CD8-positive, alpha-beta memory T cell (primary cell): ENCODE measurements at regions not wholly inside any gene's neighbourhood (a gene's known extent, or its start where the extent isn't known, plus 50 kb on each side); places are given as distances from the start of the nearest gene placed in this dataset.

Source experiments
- CTCF ChIA-PET: fragments of 350-600 bp; sonication (Branson Sonifier 250); formaldehyde crosslinking; loops from one replicate; lab custom pipeline; 2021; ENCODE audit warnings: antibody characterized with exemption; lab: Charles Lee
- POLR2A ChIA-PET: fragments of 350-600 bp; sonication (Branson Sonifier 250); formaldehyde crosslinking; loops from one replicate; lab custom pipeline; 2021; ENCODE audit warnings: antibody characterized with exemption; lab: Charles Lee
- DNase-seq, 5 donors: peaks; one replicate each; pipeline versions ENCODE4 v3.0.0 to v3.0.0-alpha.2; 2020 to 2022; ENCODE audit warnings: mixed read lengths in 1 of 5
- H3K27ac ChIP-seq: one replicate; pipeline ENCODE4 v1.7.0; 2013; ENCODE audit warnings: low read depth, mild to moderate bottlenecking, low read length, moderate library complexity
- H3K27me3 ChIP-seq: 2 replicates; pipeline ENCODE4 v1.7.0; 2013; ENCODE audit warnings: low read length, mild to moderate bottlenecking; ENCODE audit not compliant: insufficient read depth, poor library complexity, severe bottlenecking
- H3K36me3 ChIP-seq: 2 replicates; pipeline ENCODE4 v1.7.0; 2013; ENCODE audit warnings: mild to moderate bottlenecking, low read length, moderate library complexity; ENCODE audit not compliant: insufficient read depth
- H3K4me1 ChIP-seq: 2 replicates; pipeline ENCODE4 v1.7.0; 2013; ENCODE audit warnings: mild to moderate bottlenecking, low read length, moderate library complexity; ENCODE audit not compliant: insufficient read depth
- H3K4me3 ChIP-seq: 2 replicates; pipeline ENCODE4 v1.7.0; 2013; ENCODE audit warnings: mild to moderate bottlenecking, low read length
- H3K9me3 ChIP-seq: 2 replicates; pipeline ENCODE4 v1.7.0; 2013; ENCODE audit warnings: mild to moderate bottlenecking, low read length
- H3K27ac Mint-ChIP-seq, 8 donors: one replicate each; pipeline ENCODE4 v1.8.0; 2020 to 2021; ENCODE audit warnings: mixed read lengths in 8 of 8, mild to moderate bottlenecking in 6 of 8, inconsistent platforms in 3 of 8, moderate library complexity in 3 of 8
- H3K27me3 Mint-ChIP-seq, 2 donors: one replicate each; pipeline ENCODE4 v1.8.0; 2020 to 2021; ENCODE audit warnings: mixed read lengths in 2 of 2, mild to moderate bottlenecking in 1 of 2, moderate library complexity in 1 of 2
- H3K36me3 Mint-ChIP-seq, 3 donors: one replicate each; pipeline ENCODE4 v1.8.0; 2020 to 2021; ENCODE audit warnings: mixed read lengths in 3 of 3, inconsistent platforms in 1 of 3, mild to moderate bottlenecking in 1 of 3
- H3K4me1 Mint-ChIP-seq, 3 donors: one replicate each; pipeline ENCODE4 v1.8.0; 2020 to 2021; ENCODE audit warnings: mixed read lengths in 3 of 3, inconsistent platforms in 1 of 3, mild to moderate bottlenecking in 1 of 3
- H3K4me3 Mint-ChIP-seq, 7 donors: one replicate each; pipeline ENCODE4 v1.8.0; 2020 to 2021; ENCODE audit warnings: mixed read lengths in 7 of 7, mild to moderate bottlenecking in 6 of 7, moderate library complexity in 4 of 7, inconsistent platforms in 2 of 7
- H3K9me3 Mint-ChIP-seq, 5 donors: one replicate each; pipeline ENCODE4 v1.8.0; 2020 to 2022; ENCODE audit warnings: mixed read lengths in 5 of 5, mild to moderate bottlenecking in 3 of 5, moderate library complexity in 2 of 5, inconsistent platforms in 1 of 5

- H3K27ac ChIP-seq, result no peak overlapping the region
- H3K9me3 ChIP-seq, result no peaks in the 10 kb centered on the region
- peaks cover 18 to 28% (median 20%) of the 10 kb centered on the region in 5 donors for H3K9me3 Mint-ChIP-seq
- no peak for DNase-seq
- H3K4me3 ChIP-seq, result no peak overlapping the region
- ChIA-PET CTCF (no interaction called here), POLR2A (no interaction called here)
- H3K36me3 ChIP-seq, result no peaks in the 10 kb centered on the region
- H3K4me3 Mint-ChIP-seq, result no peak overlapping the region
- no peak overlapping the region for H3K27ac Mint-ChIP-seq
- no peaks in the 10 kb centered on the region for H3K4me1 ChIP-seq
- H3K27me3 ChIP-seq, result no peaks in the 10 kb centered on the region
- H3K4me1 Mint-ChIP-seq, result no peaks in the 10 kb centered on the region
- H3K27me3 Mint-ChIP-seq, result no peaks in the 10 kb centered on the region
- H3K36me3 Mint-ChIP-seq, result no peaks in the 10 kb centered on the region
These were observed 715.7 kb upstream of the SORCS1 start for GRCh38 chr10:107880185-107880584.

- Mint-ChIP-seq H3K36me3 (no peaks in the 10 kb centered on the region), H3K4me3 (no peak overlapping the region), H3K9me3 (peaks cover 8 to 23% (median 21%) of the 10 kb centered on the region in 5 donors), H3K4me1 (no peaks in the 10 kb centered on the region), H3K27me3 (no peaks in the 10 kb centered on the region), H3K27ac (no peak overlapping the region)
- Histone ChIP-seq H3K9me3 (no peaks in the 10 kb centered on the region), H3K27me3 (no peaks in the 10 kb centered on the region), H3K36me3 (no peaks in the 10 kb centered on the region), H3K4me1 (no peaks in the 10 kb centered on the region), H3K4me3 (no peak overlapping the region), H3K27ac (no peak overlapping the region)
- CTCF ChIA-PET, result interaction anchor here (1.4 kb wide), 1 partner anchor 11 kb away, joined by 3 read pairs; no protein-coding TSS in a partner anchor
- DNase-seq, result no peak
- POLR2A ChIA-PET, result no interaction called here
These were observed 708.5 kb upstream of the SORCS1 start for GRCh38 chr10:107873007-107873406.

GRCh38 chr10:107865691-107866090, 701.2 kb upstream of the SORCS1 start:
- H3K27ac Mint-ChIP-seq, result peak overlapping the region in 1 of 8 donors; percentile 64
- Histone ChIP-seq H3K36me3 (no peaks in the 10 kb centered on the region), H3K27me3 (no peaks in the 10 kb centered on the region), H3K4me1 (no peaks in the 10 kb centered on the region), H3K4me3 (no peak overlapping the region), H3K9me3 (no peaks in the 10 kb centered on the region), H3K27ac (no peak overlapping the region)
- no peak overlapping the region for H3K4me3 Mint-ChIP-seq
- no peaks in the 10 kb centered on the region for H3K4me1 Mint-ChIP-seq
- ChIA-PET CTCF (no interaction called here), POLR2A (no interaction called here)
- H3K27me3 Mint-ChIP-seq, result no peaks in the 10 kb centered on the region
- H3K36me3 Mint-ChIP-seq, result no peaks in the 10 kb centered on the region
- H3K9me3 Mint-ChIP-seq, result peaks cover 0 to 4% (median 4%) of the 10 kb centered on the region in 5 donors
- no peak for DNase-seq

GRCh38 chr10:107859065-107859464, 694.6 kb upstream of the SORCS1 start:
- Histone ChIP-seq H3K4me3 (no peak overlapping the region), H3K9me3 (no peaks in the 10 kb centered on the region), H3K36me3 (no peaks in the 10 kb centered on the region), H3K27me3 (no peaks in the 10 kb centered on the region), H3K4me1 (no peaks in the 10 kb centered on the region), H3K27ac (no peak overlapping the region)
- no peak for DNase-seq
- Mint-ChIP-seq H3K4me3 (no peak overlapping the region), H3K27me3 (no peaks in the 10 kb centered on the region), H3K4me1 (no peaks in the 10 kb centered on the region), H3K27ac (no peak overlapping the region), H3K36me3 (no peaks in the 10 kb centered on the region), H3K9me3 (peaks cover 0 to 25% (median 7%) of the 10 kb centered on the region in 5 donors)
- POLR2A ChIA-PET, result no interaction called here
- CTCF ChIA-PET, result no interaction called here

GRCh38 chr10:107856047-107856315, 691.5 kb upstream of the SORCS1 start:
- H3K4me3 Mint-ChIP-seq, result no peak overlapping the region
- DNase-seq, result no peak
- no peaks in the 10 kb centered on the region for H3K4me1 ChIP-seq
- H3K36me3 Mint-ChIP-seq, result no peaks in the 10 kb centered on the region
- H3K9me3 ChIP-seq, result no peaks in the 10 kb centered on the region
- no peak overlapping the region for H3K27ac Mint-ChIP-seq
- no peak overlapping the region for H3K27ac ChIP-seq
- no peaks in the 10 kb centered on the region for H3K36me3 ChIP-seq
- peaks cover 5 to 34% (median 13%) of the 10 kb centered on the region in 5 donors for H3K9me3 Mint-ChIP-seq
- no peaks in the 10 kb centered on the region for H3K4me1 Mint-ChIP-seq
- POLR2A ChIA-PET, result no interaction called here
- CTCF ChIA-PET, result no interaction called here
- no peaks in the 10 kb centered on the region for H3K27me3 Mint-ChIP-seq
- H3K4me3 ChIP-seq, result no peak overlapping the region
- no peaks in the 10 kb centered on the region for H3K27me3 ChIP-seq

GRCh38 chr10:107855301-107856046, 691.0 kb upstream of the SORCS1 start:
- no peaks in the 10 kb centered on the region for H3K27me3 Mint-ChIP-seq
- ChIA-PET POLR2A (no interaction called here), CTCF (no interaction called here)
- Histone ChIP-seq H3K27me3 (no peaks in the 10 kb centered on the region), H3K9me3 (no peaks in the 10 kb centered on the region), H3K4me3 (no peak overlapping the region), H3K4me1 (no peaks in the 10 kb centered on the region), H3K36me3 (no peaks in the 10 kb centered on the region), H3K27ac (no peak overlapping the region)
- no peak overlapping the region for H3K4me3 Mint-ChIP-seq
- no peaks in the 10 kb centered on the region for H3K4me1 Mint-ChIP-seq
- H3K36me3 Mint-ChIP-seq, result no peaks in the 10 kb centered on the region
- H3K27ac Mint-ChIP-seq, result no peak overlapping the region
- H3K9me3 Mint-ChIP-seq, result peaks cover 5 to 40% (median 17%) of the 10 kb centered on the region in 5 donors
- no peak for DNase-seq

GRCh38 chr10:107848726-107849360, 684.3 kb upstream of the SORCS1 start:
- no peak for DNase-seq
- Mint-ChIP-seq H3K27me3 (no peaks in the 10 kb centered on the region), H3K36me3 (no peaks in the 10 kb centered on the region), H3K4me1 (no peaks in the 10 kb centered on the region), H3K4me3 (no peak overlapping the region), H3K27ac (no peak overlapping the region), H3K9me3 (peaks cover 8 to 27% (median 25%) of the 10 kb centered on the region in 5 donors)
- Histone ChIP-seq H3K27me3 (no peaks in the 10 kb centered on the region), H3K9me3 (no peaks in the 10 kb centered on the region), H3K4me3 (no peak overlapping the region), H3K4me1 (no peaks in the 10 kb centered on the region), H3K36me3 (no peaks in the 10 kb centered on the region), H3K27ac (no peak overlapping the region)
- POLR2A ChIA-PET, result no interaction called here
- CTCF ChIA-PET, result no interaction called here

GRCh38 chr10:107847620-107848019, 683.1 kb upstream of the SORCS1 start:
- Histone ChIP-seq H3K9me3 (no peaks in the 10 kb centered on the region), H3K36me3 (no peaks in the 10 kb centered on the region), H3K27ac (no peak overlapping the region), H3K4me1 (no peaks in the 10 kb centered on the region), H3K4me3 (no peak overlapping the region), H3K27me3 (no peaks in the 10 kb centered on the region)
- DNase-seq, result no peak
- H3K27me3 Mint-ChIP-seq, result no peaks in the 10 kb centered on the region
- H3K27ac Mint-ChIP-seq, result no peak overlapping the region
- CTCF ChIA-PET, result no interaction called here
- POLR2A ChIA-PET, result no interaction called here
- peaks cover 7 to 37% (median 25%) of the 10 kb centered on the region in 5 donors for H3K9me3 Mint-ChIP-seq
- no peaks in the 10 kb centered on the region for H3K36me3 Mint-ChIP-seq
- no peak overlapping the region for H3K4me3 Mint-ChIP-seq
- H3K4me1 Mint-ChIP-seq, result no peaks in the 10 kb centered on the region
